Stimulated activated CD4-positive, alpha-beta T cell treated with anti-CD3 and anti-CD28 coated beads, Interleukin-4, amount 100 ng/mL, for 48 hours (primary cell): ENCODE measurements at regions not wholly inside any gene's neighbourhood (a gene's known extent, or its start where the extent isn't known, plus 50 kb on each side); places are given as distances from the start of the nearest gene placed in this dataset.
"Not testable (repeated sequence)": the region's sequence is repeated elsewhere in the genome, so short reads cannot be mapped to it uniquely, and the experiment has no call there.

ENCODE experiments used
- DNase-seq, 2 donors: peaks; one replicate each; pipeline ENCODE4 v3.0.0-alpha.2; 2020; ENCODE audit warnings: low read depth in 2 of 2

GRCh38 chr3:82410366-82410765, 648.9 kb upstream of the GBE1 start:
- DNase-seq: no peak

- no peak for DNase-seq
Measured at GRCh38 chr3:82409842-82410241, 648.4 kb upstream of the GBE1 start.

- no peak for DNase-seq
Measured at GRCh38 chr3:82392203-82392775, 630.8 kb upstream of the GBE1 start.

- no peak for DNase-seq
Measured at GRCh38 chr3:82390868-82391267, 629.4 kb upstream of the GBE1 start.

- no peak for DNase-seq
Measured at GRCh38 chr3:82386647-82387046, 625.2 kb upstream of the GBE1 start.

- no peak for DNase-seq
Measured at GRCh38 chr3:82384181-82384580, 622.7 kb upstream of the GBE1 start.

GRCh38 chr3:82382831-82383230, 621.4 kb upstream of the GBE1 start:
- no peak for DNase-seq

- DNase-seq: no peak
Measured at GRCh38 chr3:82378392-82378791, 616.9 kb upstream of the GBE1 start.

- no peak for DNase-seq
Measured at GRCh38 chr3:82376883-82377282, 615.4 kb upstream of the GBE1 start.

- DNase-seq: not testable (repeated sequence)
Measured at GRCh38 chr3:82373833-82374232, 612.4 kb upstream of the GBE1 start.

GRCh38 chr3:82364827-82365226, 603.4 kb upstream of the GBE1 start:
- no peak for DNase-seq

GRCh38 chr3:82363131-82363530, 601.7 kb upstream of the GBE1 start:
- no peak for DNase-seq

- DNase-seq: no peak
Measured at GRCh38 chr3:82355228-82355627, 593.8 kb upstream of the GBE1 start.

- no peak for DNase-seq
Measured at GRCh38 chr3:82354228-82354627, 592.8 kb upstream of the GBE1 start.

GRCh38 chr3:82353306-82354171, 592.1 kb upstream of the GBE1 start:
- no peak for DNase-seq

- no peak for DNase-seq
Measured at GRCh38 chr3:82347585-82347984, 586.1 kb upstream of the GBE1 start.

GRCh38 chr3:82342521-82342920, 581.1 kb upstream of the GBE1 start:
- DNase-seq: no peak

GRCh38 chr3:82329300-82329699, 567.9 kb upstream of the GBE1 start:
- DNase-seq: no peak

- DNase-seq: no peak
Measured at GRCh38 chr3:82311901-82312300, 550.5 kb upstream of the GBE1 start.

- no peak for DNase-seq
Measured at GRCh38 chr3:82308755-82309154, 547.3 kb upstream of the GBE1 start.

- no peak for DNase-seq
Measured at GRCh38 chr3:82306189-82306588, 544.7 kb upstream of the GBE1 start.

- no peak for DNase-seq
Measured at GRCh38 chr3:82294609-82295008, 533.2 kb upstream of the GBE1 start.

- no peak for DNase-seq
Measured at GRCh38 chr3:82293867-82294266, 532.4 kb upstream of the GBE1 start.

GRCh38 chr3:82293435-82293834, 532.0 kb upstream of the GBE1 start:
- DNase-seq: no peak
